Occipital lobe (tissue), 1 donor: ENCODE measurements at regions not wholly inside any gene's neighbourhood (a gene's known extent, or its start where the extent isn't known, plus 50 kb on each side); places are given as distances from the start of the nearest gene placed in this dataset.
"Not testable (repeated sequence)": the region's sequence is repeated elsewhere in the genome, so short reads cannot be mapped to it uniquely, and the experiment has no call there.

Experiments used
- DNase-seq: peaks from one replicate; lab custom pipeline; 2025; lab: John Stamatoyannopoulos, UW

- DNase-seq = no peak
Observed at GRCh38 chr4:148955564-148956297, 513.5 kb upstream of the NR3C2 start.

GRCh38 chr4:148954011-148954749 lies 512.0 kb upstream of the NR3C2 start:
- DNase-seq = no peak

GRCh38 chr4:148951346-148951745 lies 509.1 kb upstream of the NR3C2 start:
- DNase-seq = no peak

GRCh38 chr4:148946271-148946670 lies 504.1 kb upstream of the NR3C2 start:
- no peak for DNase-seq

- DNase-seq = no peak
Observed at GRCh38 chr4:148944839-148945219, 502.6 kb upstream of the NR3C2 start.

GRCh38 chr4:148944136-148944838 lies 502.1 kb upstream of the NR3C2 start:
- no peak for DNase-seq

GRCh38 chr4:148934926-148935578 lies 492.8 kb upstream of the NR3C2 start:
- no peak for DNase-seq

GRCh38 chr4:148926276-148927260 lies 484.4 kb upstream of the NR3C2 start:
- no peak for DNase-seq

- DNase-seq = no peak
Observed at GRCh38 chr4:148923881-148924280, 481.7 kb upstream of the NR3C2 start.

GRCh38 chr4:148922497-148922896 lies 480.3 kb upstream of the NR3C2 start:
- DNase-seq = no peak

- DNase-seq = no peak
Observed at GRCh38 chr4:148914734-148915133, 472.5 kb upstream of the NR3C2 start.

GRCh38 chr4:148914301-148914700 lies 472.1 kb upstream of the NR3C2 start:
- no peak for DNase-seq

GRCh38 chr4:148903388-148903787 lies 461.2 kb upstream of the NR3C2 start:
- DNase-seq = no peak

GRCh38 chr4:148901075-148901705 lies 459.0 kb upstream of the NR3C2 start:
- no peak for DNase-seq

- DNase-seq = not testable (repeated sequence)
Observed at GRCh38 chr4:148898139-148898538, 455.9 kb upstream of the NR3C2 start.

- no peak for DNase-seq
Observed at GRCh38 chr4:148893095-148893494, 450.9 kb upstream of the NR3C2 start.

- no peak for DNase-seq
Observed at GRCh38 chr4:148883891-148884290, 441.7 kb upstream of the NR3C2 start.

GRCh38 chr4:148883435-148883834 lies 441.2 kb upstream of the NR3C2 start:
- DNase-seq = no peak

- no peak for DNase-seq
Observed at GRCh38 chr4:148881860-148882643, 439.8 kb upstream of the NR3C2 start.
